Prostate gland (tissue), 2 donors: ENCODE measurements at regions not wholly inside any gene's neighbourhood (a gene's known extent, or its start where the extent isn't known, plus 50 kb on each side); places are given as distances from the start of the nearest gene placed in this dataset.

Experiments
- POLR2A ChIP-seq: fragments of 450-650 bp; IDR thresholded peaks from one replicate; pipeline ENCODE4 v1.6.1; 2016; ENCODE audit warnings: antibody characterized with exemption, mild to moderate bottlenecking
- TF ChIP-seq, protein P1 (sequence below), 4 experiments: fragments of 200-600 bp in 2 of 4; fragments of 450-650 bp in 2 of 4; sonication (generic) in 2 of 4; IDR thresholded peaks; 1 replicate in 3 of 4; 2 replicates in 1 of 4; pipeline ENCODE4 v1.5.1; 2016 to 2019; ENCODE audit warnings: antibody characterized with exemption in 4 of 4, mild to moderate bottlenecking in 2 of 4, moderate library complexity in 2 of 4

DNA sequence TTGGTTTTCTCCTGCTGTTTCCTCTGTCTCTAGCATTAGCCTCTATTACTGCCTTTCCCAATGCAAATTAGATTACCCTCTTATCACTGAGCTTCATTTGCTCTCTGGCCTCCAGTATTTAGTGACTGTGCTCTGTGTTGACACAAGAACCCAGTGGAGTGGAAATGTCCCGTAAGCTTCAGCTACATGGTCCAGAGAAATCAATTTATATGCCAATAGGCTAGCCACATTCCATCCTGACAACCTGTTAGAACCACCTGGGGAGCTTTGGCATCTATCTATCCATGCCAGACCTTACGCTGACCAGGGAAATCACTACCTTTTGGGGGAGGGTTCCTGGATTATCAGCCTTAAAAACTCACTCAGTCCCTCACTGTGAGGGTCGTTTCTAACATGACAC lies 459.6 kb downstream of the UTRN start:
- TF ChIP-seq, protein P1, sequence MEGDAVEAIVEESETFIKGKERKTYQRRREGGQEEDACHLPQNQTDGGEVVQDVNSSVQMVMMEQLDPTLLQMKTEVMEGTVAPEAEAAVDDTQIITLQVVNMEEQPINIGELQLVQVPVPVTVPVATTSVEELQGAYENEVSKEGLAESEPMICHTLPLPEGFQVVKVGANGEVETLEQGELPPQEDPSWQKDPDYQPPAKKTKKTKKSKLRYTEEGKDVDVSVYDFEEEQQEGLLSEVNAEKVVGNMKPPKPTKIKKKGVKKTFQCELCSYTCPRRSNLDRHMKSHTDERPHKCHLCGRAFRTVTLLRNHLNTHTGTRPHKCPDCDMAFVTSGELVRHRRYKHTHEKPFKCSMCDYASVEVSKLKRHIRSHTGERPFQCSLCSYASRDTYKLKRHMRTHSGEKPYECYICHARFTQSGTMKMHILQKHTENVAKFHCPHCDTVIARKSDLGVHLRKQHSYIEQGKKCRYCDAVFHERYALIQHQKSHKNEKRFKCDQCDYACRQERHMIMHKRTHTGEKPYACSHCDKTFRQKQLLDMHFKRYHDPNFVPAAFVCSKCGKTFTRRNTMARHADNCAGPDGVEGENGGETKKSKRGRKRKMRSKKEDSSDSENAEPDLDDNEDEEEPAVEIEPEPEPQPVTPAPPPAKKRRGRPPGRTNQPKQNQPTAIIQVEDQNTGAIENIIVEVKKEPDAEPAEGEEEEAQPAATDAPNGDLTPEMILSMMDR (IDR thresholded peaks at IDR 0.05): no peak
- no peak for TF ChIP-seq POLR2A
